ENCODE measurements at regions not wholly inside any gene's neighbourhood (a gene's known extent, or its start where the extent isn't known, plus 50 kb on each side); places are given as distances from the start of the nearest gene placed in this dataset.

DNA sequence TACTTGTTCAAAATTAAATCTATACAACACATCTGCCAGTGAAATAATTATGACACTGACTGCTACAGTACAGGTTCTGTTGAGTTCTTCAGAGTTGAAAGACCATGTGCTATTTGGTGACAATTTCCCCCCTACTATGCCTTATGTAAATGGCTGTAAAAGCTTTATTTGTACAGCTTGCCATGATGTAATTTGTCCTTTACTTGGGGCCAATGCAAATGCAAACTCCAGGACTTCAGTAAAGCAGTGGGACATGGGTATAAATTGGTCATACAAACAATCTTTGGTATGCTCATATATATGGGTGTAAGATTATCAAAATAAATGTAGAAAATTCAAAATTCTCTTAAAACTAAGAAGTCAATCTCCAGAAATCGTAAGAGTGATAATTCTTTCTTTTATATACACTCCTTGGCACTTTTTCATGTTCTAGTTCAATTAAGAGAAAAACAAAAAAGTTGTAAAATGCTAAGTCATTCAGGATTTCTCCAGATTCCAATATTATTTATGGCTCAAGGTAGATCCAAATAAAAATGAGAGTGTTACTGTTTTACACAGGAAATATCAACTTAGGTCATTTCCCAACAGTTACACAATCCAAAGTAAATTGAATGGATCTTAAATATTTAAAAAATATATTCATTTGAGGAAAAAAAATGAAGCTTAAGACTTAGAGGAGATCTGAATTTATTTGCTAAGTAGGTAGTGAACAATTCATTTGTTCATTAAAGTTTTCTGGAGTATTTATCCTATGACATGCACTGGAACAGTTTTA lies 1310.5 kb upstream of the CITED2 start:
- no peaks in the 10 kb centered on the region for H3K27me3 ChIP-seq
- in situ Hi-C loops (cut with MboI; ENCODE audit: low sequenced_read_pairs in 4 of 4): no loop called here
- intact Hi-C loops (cut with DNase I; ENCODE audit: low total_unique reads): no loop called here
- H3K27ac ChIP-seq: no peak overlapping the region
- DNase-seq: no peak
- H3K9me3 ChIP-seq: no peaks in the 10 kb centered on the region
- H3K4me3 ChIP-seq: no peak overlapping the region
- no peaks in the 10 kb centered on the region for H3K4me1 ChIP-seq
- ATAC-seq: no peak
- no peak for TF ChIP-seq POLR2A (IDR thresholded peaks at IDR 0.05)
- TF ChIP-seq CTCF (IDR thresholded peaks at IDR 0.05 in 4 of 5, conservative IDR thresholded peaks at IDR 0.05 in 1 of 5): no peak
- no peaks in the 10 kb centered on the region for H3K36me3 ChIP-seq

- Histone ChIP-seq H3K4me1 (no peaks in the 10 kb centered on the region), H3K4me3 (no peak overlapping the region), H3K9me3 (no peaks in the 10 kb centered on the region), H3K36me3 (no peaks in the 10 kb centered on the region), H3K27ac (no peak overlapping the region), H3K27me3 (no peaks in the 10 kb centered on the region)
- TF ChIP-seq POLR2A (IDR thresholded peaks at IDR 0.05) (no peak), CTCF (IDR thresholded peaks at IDR 0.05 in 4 of 5, conservative IDR thresholded peaks at IDR 0.05 in 1 of 5) (no peak)
- intact Hi-C loops (cut with DNase I; ENCODE audit: low total_unique reads) (no loop called here), in situ Hi-C loops (cut with MboI; ENCODE audit: low sequenced_read_pairs in 4 of 4) (no loop called here)
- ATAC-seq (no peak), DNase-seq (no peak)
These were observed 1303.5 kb upstream of the CITED2 start for GRCh38 chr6:140677781-140678528.

GRCh38 chr6:140671926-140672325 lies 1297.5 kb upstream of the CITED2 start:
- ATAC-seq (no peak), DNase-seq (no peak)
- Histone ChIP-seq H3K27me3 (no peaks in the 10 kb centered on the region), H3K4me1 (no peaks in the 10 kb centered on the region), H3K27ac (no peak overlapping the region), H3K9me3 (no peaks in the 10 kb centered on the region), H3K36me3 (no peaks in the 10 kb centered on the region), H3K4me3 (no peak overlapping the region)
- TF ChIP-seq CTCF (IDR thresholded peaks at IDR 0.05 in 4 of 5, conservative IDR thresholded peaks at IDR 0.05 in 1 of 5) (no peak), POLR2A (IDR thresholded peaks at IDR 0.05) (no peak)
- intact Hi-C loops (cut with DNase I; ENCODE audit: low total_unique reads) (no loop called here), in situ Hi-C loops (cut with MboI; ENCODE audit: low sequenced_read_pairs in 4 of 4) (no loop called here)

- H3K27ac ChIP-seq: no peak overlapping the region
- H3K36me3 ChIP-seq: no peaks in the 10 kb centered on the region
- H3K27me3 ChIP-seq: no peaks in the 10 kb centered on the region
- intact Hi-C loops (cut with DNase I; ENCODE audit: low total_unique reads): no loop called here
- no peaks in the 10 kb centered on the region for H3K4me1 ChIP-seq
- no peak for DNase-seq
- in situ Hi-C loops (cut with MboI; ENCODE audit: low sequenced_read_pairs in 4 of 4): no loop called here
- no peak overlapping the region for H3K4me3 ChIP-seq
- ATAC-seq: no peak
- TF ChIP-seq CTCF (IDR thresholded peaks at IDR 0.05 in 4 of 5, conservative IDR thresholded peaks at IDR 0.05 in 1 of 5) (no peak), POLR2A (IDR thresholded peaks at IDR 0.05) (no peak)
- no peaks in the 10 kb centered on the region for H3K9me3 ChIP-seq
These were observed 1295.6 kb upstream of the CITED2 start for GRCh38 chr6:140670021-140670420.
